EL (cell line): ENCODE measurements at regions not wholly inside any gene's neighbourhood (a gene's known extent, or its start where the extent isn't known, plus 50 kb on each side); places are given as distances from the start of the nearest gene placed in this dataset.
"Not testable (repeated sequence)": the region's sequence is repeated elsewhere in the genome, so short reads cannot be mapped to it uniquely, and the experiment has no call there.

Source experiments
- DNase-seq: peaks from one replicate; pipeline ENCODE4 v3.0.0-alpha.2; 2016

GRCh38 chr3:18526667-18527066 lies 101.5 kb upstream of the SATB1 start:
- no peak for DNase-seq

DNA sequence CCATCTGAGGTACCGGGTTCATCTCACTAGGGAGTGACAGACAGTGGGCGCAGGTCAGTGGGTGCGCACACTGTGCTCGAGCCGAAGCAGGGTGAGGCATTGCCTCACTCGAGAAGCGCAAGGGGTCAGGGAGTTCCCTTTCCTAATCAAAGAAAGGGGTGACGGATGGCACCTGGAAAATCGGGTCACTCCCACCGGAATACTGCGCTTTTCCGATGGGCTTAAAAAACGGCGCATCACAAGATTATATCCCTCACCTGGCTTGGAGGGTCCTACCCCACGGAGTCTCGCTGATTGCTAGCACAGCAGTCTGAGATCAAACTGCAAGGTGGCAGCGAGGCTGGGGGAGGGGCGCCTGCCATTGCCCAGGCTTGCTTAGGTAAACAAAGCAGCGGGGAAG lies 91.0 kb upstream of the SATB1 start:
- DNase-seq: not testable (repeated sequence)

DNA sequence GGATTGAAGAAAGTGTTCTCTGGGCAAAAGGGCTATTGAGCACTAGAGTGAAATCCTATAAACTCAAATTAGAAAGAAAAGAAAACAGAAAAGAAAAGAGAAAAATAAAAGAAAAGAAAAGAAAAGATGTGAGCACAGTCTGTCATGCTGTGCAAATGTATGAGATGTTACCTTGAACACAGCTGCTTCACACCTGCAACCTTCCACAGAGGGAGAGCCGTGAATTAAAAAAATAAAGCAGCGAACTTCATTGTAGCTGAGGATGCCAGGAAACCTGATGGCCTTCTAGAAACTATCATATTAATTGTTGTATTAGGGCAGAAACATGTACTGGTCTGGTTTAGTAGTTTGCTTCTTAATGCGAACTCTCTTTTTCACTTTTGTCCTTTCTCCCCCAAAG lies 88.0 kb upstream of the SATB1 start:
- no peak for DNase-seq

DNA sequence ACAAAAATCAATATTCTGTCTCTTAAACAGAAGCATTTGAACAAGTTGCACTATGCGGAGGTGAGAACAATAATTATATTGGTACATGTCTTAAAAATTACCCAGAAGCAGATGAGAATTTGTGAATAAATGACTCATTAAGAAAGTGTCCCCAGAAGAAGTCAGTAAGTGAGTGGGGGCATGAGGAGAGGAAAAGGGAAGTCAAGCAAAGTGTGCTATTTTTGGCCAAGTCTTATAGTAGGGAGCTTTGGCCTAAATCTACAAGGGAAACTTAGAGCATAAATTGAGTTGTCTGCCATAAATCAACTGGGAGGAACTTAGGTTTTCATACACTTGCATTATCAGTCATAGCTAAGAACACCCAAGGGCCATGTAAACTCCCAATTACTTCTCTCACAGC lies 86.9 kb upstream of the SATB1 start:
- DNase-seq: no peak

GRCh38 chr3:18510947-18511346 lies 85.8 kb upstream of the SATB1 start:
- DNase-seq: no peak

DNA sequence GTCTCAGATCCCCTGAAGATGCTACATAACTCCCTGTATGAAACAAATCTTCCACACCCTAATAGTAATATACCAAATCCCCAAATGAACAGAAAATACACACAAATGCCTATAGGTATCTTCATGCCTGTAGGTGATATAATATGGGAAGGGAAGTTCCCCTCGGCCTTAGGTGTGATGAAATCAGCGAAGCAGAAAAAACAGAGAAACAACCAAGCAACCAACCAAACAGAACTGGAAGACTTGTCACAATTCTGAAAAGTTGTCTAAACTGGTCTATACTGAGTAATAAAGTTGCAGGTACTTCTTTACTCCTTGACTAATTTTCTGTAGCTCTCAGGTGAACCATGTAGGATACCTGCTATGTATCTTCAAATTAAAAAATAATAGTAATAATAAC lies 82.2 kb upstream of the SATB1 start:
- DNase-seq: no peak

DNA sequence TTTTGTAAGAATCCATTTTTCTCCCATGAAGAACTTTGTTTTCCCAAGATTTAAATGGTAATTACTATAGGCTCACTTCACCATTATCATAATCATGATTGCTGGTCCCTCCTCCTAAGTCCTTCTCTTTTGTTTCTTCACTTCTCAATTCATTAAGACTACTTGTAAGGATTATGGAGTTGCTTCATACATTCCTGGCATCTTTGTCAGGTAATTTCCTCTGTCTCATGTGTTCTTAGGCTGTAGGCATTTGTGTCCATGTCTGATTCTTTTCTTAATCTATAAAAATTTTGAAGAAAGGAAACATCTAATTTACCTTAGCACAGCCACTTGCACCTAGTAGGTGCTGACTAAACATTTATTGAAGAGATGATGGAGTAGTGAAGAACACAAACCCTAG lies 79.9 kb upstream of the SATB1 start:
- DNase-seq: no peak

DNA sequence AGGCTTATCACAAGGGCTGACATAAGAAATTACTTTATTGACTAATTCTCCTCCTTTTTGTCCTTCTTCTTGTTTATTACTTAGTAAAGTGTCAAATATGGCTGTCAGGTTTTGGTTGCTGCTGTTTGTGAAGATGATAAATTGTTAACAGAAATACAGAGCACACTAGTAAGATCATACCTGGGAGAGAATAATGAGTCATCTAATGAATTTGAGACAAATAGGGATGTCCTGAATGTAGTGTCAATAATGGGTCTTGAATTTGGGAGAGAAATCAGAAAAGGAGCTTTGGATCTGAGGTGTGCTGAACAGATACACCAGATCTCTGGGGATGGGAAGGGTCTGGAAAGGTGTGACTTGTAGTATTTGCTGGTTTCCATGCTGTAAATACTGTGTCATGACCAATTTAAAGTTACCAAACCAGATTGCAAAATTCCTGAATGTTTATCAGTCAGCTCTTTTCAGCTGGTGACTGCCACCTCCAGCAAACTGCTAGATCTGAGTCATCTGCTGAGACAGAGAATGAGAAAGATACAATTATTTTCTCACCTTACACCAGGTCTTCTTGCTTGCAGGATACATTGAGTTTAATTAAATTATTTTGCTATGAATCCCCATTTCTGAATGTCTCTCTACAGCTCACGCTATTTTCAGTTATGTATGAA lies 76.7 kb upstream of the SATB1 start:
- DNase-seq: no peak

DNA sequence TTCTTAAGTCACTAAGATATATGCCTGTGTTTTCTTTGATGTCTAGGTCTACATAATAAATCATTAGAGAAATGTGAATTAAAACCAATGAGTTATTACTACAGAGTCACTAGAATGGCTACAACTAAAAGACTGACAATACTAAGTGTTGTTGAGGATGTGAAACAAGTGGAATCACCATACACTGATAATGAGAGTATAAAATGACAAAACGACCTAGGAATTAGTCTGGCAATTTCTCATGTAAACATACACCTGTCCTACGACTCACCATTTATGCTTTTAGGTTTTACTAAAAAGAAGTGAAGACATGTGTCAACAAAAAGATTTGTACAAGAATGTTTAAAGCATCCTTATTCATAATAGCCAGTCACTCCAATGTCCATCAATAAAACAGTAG lies 75.2 kb upstream of the SATB1 start:
- DNase-seq: no peak

GRCh38 chr3:18499301-18499700 lies 74.2 kb upstream of the SATB1 start:
- no peak for DNase-seq

- DNase-seq: no peak
Measured at GRCh38 chr3:18494251-18494650, 69.1 kb upstream of the SATB1 start.

GRCh38 chr3:18489939-18490338 lies 64.8 kb upstream of the SATB1 start:
- DNase-seq: no peak

DNA sequence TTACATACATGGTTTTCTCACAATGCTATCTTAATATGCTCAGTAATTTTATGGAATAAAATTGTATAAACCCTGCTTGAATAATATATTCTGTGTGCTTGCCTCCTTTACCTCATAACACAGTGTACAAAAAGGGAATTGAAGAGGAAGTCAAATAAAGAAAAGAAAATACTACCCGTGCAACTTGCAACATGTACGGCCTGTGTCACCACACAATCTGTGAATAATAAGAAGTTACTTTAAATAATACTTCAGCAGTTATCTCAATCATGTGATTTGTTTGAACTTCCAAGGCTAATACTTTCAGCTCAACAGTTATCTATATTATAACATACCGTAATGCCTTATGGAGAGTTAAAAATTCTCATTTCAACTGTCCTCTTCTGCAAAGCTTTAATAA lies 58.1 kb upstream of the SATB1 start:
- no peak for DNase-seq

- no peak for DNase-seq
Measured at GRCh38 chr3:18481946-18482548, 56.9 kb upstream of the SATB1 start.

DNA sequence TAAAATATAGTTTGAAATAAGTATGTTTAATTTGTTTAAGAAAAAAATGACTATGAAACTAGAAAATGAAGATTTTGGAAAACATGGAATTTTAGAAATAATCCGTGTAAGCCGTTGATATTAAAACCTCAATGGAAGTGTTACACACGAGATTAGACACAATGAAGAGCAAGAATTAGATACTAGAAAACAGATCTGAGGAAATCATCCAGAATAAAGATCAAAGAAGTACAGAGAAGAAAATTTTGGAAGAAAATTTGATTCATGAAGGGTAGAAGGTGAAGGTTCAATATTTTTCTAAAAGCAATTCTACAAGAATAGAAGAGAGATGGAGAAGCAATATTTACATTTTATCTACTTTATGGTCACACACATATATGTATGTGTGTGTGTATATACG lies 52.5 kb upstream of the SATB1 start:
- DNase-seq: no peak
